SK-MEL-5 (cell line): ENCODE measurements at regions not wholly inside any gene's neighbourhood (a gene's known extent, or its start where the extent isn't known, plus 50 kb on each side); places are given as distances from the start of the nearest gene placed in this dataset.

Experiments
- DNase-seq: peaks from one replicate; pipeline ENCODE4 v3.0.0-alpha.2; 2016; ENCODE audit warnings: low read depth, low spot score
- in situ Hi-C: cut with HindIII; loops from 2 replicates; pipeline ENCODE4 v1.10.0; 2016; ENCODE audit warnings: low sequenced_read_pairs, high pct_unique_total_duplicates, low pct_unique_long_range_greater_than_20kb

DNA sequence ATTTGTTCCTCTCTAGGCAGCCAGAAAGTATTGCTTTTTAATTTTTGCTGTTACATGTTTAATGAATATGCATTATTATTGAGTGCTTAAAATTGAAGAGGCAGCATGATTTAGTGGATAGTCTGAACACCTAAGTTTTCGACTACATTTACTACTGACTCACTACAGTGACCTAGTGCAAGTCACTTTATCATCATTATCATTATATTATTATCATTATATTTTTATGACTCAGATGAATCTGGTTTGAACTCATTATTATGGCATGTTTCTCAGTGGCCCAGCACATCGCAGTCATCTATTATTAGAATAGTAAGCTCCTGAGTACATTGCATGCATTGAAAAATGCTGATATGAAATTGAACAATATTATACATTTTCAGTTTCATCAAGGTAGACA lies 351.2 kb upstream of the PRR20A start:
- in situ Hi-C loops: no loop called here
- no peak for DNase-seq

DNA sequence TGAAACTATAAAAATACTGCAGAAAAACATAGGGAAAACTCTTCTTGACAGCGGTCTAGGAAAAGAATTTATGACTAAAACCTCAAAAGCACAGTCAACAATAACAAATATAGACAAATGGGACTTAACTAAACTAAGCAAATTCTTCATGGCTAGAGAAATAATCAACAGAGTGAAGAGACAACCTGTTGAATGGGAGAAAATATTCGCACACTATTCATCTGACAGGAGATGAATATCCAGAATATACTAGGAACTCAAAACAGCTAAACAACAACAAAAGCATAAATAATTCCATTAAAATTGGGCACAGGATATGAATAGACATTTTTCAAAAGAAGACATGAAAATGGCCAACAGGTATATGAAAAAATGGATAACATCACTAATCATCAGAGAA lies 303.6 kb upstream of the PRR20A start:
- no peak for DNase-seq
- in situ Hi-C loops: no loop called here

DNA sequence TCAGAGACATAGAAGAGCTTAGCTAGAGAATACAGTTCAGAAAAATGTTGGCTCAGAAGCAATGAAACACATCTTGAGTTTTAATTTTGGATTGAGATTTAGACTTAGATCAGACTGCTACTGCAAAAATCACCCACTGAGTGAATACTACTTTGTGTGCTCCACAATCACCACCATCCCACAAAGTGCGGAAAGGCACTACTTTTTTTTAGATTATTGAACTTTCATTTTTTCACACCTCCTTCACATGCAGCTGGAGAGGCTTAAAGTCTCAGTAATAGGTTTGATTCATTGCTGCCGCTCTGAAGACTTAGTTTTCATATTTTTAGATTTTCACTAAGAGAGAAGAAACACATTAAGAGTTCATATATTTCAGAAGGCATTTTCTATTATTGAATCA lies 289.9 kb upstream of the PRR20A start:
- DNase-seq: no peak
- in situ Hi-C loops: no loop called here

DNA sequence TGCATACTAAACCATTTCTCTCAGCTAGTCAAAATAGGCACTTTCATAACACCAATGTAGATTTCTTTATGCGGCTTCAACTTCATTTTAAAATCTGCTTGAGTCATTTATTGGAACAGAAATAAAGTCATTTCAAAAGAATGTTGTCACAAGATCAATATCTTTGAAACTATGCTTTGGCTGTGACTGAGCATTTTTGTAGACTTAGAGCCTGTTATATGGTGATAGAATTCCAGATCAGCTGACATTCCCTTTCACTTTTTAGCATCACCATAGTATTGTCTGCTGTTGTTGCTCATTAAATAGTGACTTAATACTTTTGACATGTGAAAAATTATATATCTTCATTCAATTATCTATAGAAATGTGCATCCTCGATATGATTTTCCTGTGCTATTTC lies 279.2 kb upstream of the PRR20A start:
- DNase-seq: no peak
- in situ Hi-C loops: no loop called here

DNA sequence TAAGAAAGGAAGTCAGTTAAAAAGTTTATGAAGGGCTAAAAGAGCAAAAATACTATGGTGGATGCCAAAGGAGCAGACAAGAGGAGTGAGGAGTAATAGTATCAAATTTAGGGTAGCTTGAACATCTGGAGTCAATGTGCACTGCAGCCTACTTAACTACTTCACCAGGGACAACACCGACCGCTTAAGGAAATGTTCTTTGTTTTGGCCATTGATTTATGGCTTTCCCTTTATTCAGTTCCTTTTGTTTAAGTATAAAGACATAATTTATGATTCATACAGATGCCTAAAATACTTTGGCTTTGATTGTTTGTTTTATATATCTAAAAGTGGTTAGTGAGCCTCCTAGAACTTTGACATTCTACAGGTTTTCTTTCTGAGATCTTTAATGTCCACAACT lies 276.3 kb upstream of the PRR20A start:
- in situ Hi-C loops: no loop called here
- DNase-seq: no peak

DNA sequence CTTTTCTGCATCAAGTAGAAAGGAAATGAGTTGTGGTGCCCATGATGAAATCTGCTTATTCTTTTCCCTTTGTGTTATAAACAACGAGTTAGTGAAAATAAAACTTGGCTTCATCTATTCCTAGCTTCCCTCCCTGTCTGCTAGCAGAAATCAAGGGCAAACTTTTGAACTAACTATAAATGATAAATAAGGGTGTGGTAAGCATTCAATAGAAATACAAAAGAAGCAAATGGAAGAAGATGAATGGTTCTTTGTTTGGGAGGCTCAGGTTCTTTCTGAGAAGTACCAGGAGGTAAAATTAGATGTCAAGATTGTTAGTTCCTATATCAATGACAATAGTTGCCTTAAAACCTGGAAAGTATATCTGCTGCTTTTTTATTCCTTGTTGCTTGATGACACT lies 275.3 kb upstream of the PRR20A start:
- DNase-seq: no peak
- in situ Hi-C loops: no loop called here

DNA sequence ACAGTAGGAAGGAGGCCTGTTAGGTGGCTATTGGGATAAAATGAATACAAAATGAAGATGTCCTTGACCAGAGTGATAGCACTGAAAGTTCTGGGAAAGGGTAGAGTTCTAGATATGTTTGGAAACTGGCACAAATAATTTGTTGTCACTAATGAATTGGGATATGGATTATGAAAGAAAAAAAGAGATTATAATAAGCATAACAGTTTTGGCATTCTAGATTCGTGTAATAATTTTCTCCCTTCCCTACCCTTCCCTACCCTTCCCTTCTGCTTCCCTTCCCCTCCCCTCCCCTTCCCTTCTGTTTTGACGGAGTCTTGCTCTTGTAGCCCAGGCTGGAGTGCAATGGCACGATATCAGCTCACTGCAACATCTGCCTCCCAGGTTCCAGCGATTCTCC lies 271.0 kb upstream of the PRR20A start:
- in situ Hi-C loops: no loop called here
- no peak for DNase-seq

DNA sequence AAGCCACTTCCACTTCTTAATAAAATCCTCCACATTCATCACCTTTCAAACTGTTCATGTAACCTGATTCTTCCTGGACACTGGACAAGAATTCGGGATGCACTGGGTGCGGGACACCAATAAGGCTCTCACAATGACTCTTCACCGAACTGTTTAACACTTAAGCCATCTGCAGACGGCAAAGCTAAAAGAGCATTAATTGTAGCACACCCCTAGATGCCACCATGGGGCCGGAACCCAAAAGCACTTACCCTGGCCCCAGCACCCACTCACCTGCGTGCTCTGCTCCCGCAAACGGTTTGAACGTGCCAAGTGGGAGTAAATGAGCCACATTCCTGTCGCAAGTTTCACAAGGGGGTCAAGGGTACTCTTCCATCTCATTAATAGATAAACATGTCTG lies 254.3 kb upstream of the PRR20A start:
- in situ Hi-C loops: no loop called here
- DNase-seq: no peak

DNA sequence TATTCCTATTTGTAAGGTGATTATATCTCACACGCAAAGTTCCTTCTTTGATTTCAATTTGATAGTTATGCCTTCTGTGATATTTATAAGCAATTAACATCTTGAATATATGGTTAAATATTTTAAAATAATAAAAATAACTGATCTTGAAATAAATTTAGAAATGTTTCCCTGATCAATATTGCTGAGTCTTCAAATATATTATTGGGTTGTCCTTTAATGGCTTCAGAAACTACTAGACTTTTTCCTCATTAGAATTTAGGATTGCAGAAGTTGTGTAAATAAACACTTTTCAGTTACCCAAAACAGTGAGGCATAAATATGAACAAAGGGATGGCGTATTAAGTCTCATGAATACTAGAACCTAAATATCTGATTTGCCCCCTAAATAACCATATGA lies 252.3 kb upstream of the PRR20A start:
- in situ Hi-C loops: no loop called here
- no peak for DNase-seq

DNA sequence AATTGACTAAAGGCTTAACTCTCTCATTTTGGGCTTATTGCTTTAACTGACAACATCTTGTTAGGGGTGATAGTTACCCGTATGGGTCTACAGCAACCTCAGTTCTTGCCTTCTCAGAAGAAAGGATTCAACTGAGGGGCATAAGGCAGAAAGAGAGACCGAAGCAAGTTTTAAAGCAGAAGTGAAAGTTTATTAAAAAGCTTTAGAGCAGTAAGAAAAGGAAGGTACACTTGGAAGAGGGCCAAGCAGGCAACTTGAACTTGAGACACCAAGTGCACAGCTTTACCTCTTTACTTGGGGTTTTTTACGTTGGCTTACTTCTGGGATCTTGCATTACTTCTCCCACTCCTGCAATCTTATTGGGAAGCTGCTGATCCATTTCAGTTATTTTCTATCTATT lies 246.9 kb upstream of the PRR20A start:
- DNase-seq: no peak
- in situ Hi-C loops: no loop called here

DNA sequence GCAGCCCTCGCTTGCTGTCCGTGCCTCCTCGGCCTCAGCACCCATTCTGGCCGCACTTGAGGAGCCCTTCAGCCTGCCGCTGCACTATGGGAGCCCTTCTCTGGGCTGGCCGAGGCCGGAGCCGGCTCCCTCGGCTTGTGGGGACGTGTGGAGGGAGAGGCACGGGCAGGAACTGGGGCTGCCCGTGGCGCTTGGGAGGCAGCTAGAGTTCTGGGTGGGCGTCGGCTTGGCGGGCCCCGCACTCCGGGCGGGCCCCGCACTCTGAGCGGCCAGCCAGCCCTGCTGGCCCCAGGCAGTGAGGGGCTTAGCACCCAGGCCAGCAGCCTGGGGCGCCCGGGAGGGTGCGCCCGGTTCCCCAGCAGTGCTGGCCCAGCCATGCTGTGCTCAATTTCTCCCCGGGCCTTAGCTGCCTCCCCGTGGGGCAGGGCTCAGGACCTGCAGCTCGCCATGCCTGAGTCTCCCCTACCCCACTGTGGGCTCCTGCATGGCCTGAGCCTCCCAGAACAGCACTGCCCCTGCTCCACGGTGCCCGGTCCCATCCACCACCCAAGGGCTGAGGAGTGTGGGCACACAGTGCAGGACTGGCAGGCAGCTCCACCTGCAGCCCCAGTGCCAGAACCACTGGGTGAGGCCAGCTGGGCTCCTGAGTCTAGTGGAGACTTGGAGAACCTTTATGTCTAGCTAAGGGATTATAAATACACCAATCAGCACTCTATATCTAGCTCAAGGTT lies 240.0 kb upstream of the PRR20A start:
- in situ Hi-C loops: no loop called here

DNA sequence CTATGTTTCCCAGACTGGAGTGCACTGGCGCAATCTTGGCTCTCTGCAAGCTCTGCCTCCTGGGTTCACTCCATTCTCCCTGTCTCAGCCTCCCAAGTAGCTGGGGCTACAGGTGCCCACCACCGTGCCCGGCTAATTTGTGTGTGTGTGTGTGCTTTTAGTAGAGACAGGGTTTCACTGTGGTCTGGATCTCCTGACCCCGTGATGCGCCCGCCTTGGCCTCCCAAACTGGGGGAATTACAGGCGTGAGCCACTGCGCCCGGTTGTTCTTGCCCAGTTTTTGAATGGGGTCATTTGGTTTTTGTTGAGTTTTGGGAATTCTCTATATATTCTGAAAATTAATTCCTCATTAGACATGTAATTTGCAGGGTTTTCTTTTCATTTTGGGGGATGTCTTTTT lies 238.4 kb upstream of the PRR20A start:
- in situ Hi-C loops: no loop called here
- no peak for DNase-seq

More for the DNA sequence above, 240.0 kb upstream of the PRR20A start:
- no peak for DNase-seq

DNA sequence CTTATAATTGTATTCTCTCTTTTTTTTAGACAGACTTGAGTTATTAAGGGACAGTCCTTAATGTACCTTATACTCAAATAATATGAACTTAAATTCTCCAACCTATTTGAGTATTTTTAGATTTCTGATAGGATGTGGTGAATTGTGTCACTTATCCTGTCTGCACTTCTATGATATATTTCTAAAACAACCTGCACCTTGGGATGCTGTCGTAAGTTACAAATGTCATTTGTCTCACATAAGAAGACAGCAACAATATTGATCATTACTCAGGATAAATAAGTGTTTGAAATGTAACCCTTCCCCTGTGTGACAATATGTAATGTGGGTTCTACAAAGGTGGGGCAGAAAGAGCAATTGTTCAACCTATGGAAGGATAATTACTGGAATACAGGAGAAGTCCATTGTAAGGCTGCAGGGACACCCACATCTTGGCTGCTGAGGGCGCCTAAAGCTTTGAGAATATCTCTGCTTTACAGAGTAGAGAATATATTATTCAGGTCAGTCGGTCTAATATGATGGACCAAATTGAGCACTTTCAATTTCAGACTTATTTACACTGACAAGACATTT lies 236.9 kb upstream of the PRR20A start:
- in situ Hi-C loops: no loop called here

DNA sequence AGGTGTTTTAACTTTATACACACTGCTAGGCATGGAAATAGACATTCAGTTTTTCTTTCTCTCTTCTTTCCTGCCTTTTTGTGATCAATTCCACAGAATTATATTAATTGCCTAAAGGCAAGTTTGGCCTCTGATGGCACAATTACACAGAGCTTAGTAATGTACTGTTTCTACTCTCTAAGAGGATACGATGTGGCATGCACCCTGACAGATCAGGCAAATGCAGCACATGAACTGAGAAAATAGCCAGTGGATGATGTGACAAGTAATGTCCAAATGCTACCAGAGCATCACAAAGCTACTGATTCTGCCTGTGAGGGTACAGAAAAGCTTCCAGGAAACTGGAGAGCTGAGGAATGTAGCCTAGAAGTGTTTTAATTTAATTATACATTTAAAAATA lies 233.8 kb upstream of the PRR20A start:
- no peak for DNase-seq
- in situ Hi-C loops: no loop called here

More for the DNA sequence above, 236.9 kb upstream of the PRR20A start:
- DNase-seq: no peak

DNA sequence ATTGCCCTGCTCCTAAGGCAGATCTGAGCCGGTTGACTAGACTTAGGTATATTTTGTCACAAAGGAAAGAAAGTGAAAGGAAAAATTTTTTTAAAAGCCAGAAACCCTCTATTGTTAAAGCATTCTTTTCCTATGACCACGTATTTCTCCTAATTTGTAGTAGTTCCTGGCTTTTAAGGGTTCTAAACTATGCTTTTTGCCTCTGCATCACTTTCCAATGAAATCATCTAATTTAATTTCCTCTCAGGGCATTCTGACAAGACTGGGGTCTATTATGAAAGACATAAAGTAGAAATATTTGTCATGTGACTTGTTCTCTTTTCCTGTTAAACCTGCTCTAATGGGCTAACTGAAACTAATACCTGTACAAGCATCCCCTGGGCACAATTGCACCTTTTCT lies 233.0 kb upstream of the PRR20A start:
- DNase-seq: no peak
- in situ Hi-C loops: no loop called here

DNA sequence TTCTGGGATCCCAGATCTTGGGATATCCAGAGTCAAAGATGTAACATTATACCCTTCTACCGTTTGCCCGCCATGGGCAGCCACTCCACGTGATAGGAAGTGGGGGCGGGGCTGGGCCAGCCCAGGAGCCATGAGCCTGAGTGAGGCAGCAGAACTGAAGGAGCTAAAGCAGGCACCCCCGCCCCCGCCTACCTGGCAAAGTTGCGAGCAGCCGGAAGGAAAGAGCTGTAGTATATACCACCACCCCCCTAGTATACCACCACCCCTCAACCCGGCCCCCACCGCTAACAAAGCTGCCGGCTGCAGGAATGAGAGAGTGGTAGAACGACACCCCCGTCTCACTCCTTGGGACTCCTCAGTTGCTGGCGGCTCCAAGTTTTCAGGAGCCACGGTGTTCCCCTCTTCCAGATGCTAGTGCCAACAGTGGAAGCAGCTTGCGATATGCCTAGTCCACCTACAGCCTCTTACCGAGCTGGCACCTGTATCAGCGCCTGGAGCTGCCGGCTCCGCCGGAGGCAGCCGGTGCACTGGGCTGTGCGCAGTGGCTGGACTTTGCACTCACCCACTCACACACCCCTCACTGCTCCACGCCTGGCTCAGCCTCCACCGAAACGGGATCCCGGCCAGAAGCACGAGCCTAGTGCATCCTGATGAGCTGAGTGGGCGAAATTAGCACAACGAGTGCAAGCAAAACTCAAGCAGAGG lies 230.7 kb upstream of the PRR20A start:
- DNase-seq: no peak
- in situ Hi-C loops: no loop called here

DNA sequence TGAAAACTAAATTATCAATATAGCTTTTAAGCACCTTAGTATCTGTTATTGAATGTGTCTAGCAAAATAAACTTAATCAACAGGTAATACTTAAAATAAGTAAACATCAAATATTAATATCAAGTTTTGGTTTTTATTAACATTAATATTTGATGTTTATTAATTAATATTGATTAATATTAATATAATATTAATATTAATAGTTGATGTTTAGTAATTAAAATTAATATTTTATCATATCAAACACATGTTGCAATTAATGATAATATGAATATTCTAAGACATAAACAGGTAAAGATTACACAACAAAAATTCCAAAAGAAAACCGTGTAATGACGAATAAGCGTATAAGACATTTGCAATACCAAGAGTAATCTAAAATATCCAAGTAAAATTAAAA lies 222.8 kb upstream of the PRR20A start:
- in situ Hi-C loops: no loop called here
- no peak for DNase-seq

DNA sequence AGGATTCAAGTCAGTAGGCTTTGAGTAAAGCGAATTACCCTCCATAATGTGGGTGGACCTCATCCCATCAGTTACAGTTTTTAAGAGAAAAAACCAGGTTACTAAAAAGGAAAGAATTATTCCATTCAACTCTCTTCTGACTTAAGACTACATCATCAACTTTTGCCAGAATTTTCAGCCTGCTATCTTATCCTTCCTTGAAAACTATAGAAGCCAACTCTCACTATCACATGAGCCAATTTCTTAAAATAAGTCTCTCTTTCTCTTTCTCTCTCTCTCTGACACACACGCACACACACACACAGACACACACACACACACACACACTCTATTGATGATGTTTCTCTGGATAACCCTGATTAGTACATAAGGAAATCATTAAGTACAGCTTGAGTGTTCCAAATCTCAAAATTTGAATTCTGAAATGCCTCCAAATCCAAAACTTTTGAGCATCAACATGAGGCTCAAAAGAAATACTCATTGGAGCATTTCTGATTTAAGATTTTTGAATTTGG lies 217.0 kb upstream of the PRR20A start:
- DNase-seq: no peak
- in situ Hi-C loops: no loop called here

DNA sequence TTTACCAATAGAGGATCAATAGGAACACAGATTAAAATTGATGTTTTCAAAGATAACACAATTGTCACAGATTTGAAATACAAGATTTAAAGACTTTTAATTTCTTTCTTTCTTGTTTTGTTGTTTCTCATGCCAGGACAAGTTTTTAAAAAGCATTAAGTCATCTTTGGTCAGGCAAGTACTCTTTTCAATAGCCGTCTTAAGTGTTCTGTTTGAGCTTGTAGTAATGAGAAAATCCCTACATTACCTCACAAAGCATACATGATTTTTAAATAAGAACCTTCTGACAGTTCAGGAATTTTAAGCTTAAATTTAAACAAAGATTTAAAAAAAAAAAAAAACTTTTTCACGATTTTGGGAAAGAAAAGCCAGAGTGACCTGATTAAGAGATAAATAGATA lies 216.3 kb upstream of the PRR20A start:
- DNase-seq: no peak
- in situ Hi-C loops: no loop called here
